Keratinocyte (primary cell): ENCODE measurements at regions not wholly inside any gene's neighbourhood (a gene's known extent, or its start where the extent isn't known, plus 50 kb on each side); places are given as distances from the start of the nearest gene placed in this dataset.

ENCODE experiments used
- DNase-seq: peaks from one replicate; pipeline ENCODE4 v3.0.0-alpha.2; 2011; ENCODE audit warnings: low read depth, missing footprints, low spot score
- FAIRE-seq: peaks from 2 replicates; lab custom pipeline; 2011; peaks lifted over from hg19 to GRCh38; lab: Jason Lieb, UNC
- H2AFZ ChIP-seq: 2 replicates; pipeline ENCODE4 v1.6.0; 2012; ENCODE audit warnings: low read length, control low read depth, inconsistent platforms; ENCODE audit not compliant: control insufficient read depth
- H3K27ac ChIP-seq: 2 replicates; pipeline ENCODE4 v1.5.1; 2011; ENCODE audit warnings: low read length; ENCODE audit not compliant: control insufficient read depth, insufficient read depth
- H3K27me3 ChIP-seq: 3 replicates; pipeline ENCODE4 v1.6.0; 2011; ENCODE audit warnings: low read length; ENCODE audit not compliant: control insufficient read depth, insufficient read depth; ENCODE audit errors: extremely low read depth
- H3K36me3 ChIP-seq, 2 experiments: 2 replicates in 1 of 2; 3 replicates in 1 of 2; pipeline ENCODE4 v1.5.1; 2011; ENCODE audit warnings: low read length in 2 of 2, mild to moderate bottlenecking in 1 of 2; ENCODE audit not compliant: control insufficient read depth in 2 of 2, insufficient read depth in 2 of 2; ENCODE audit errors: extremely low read depth in 1 of 2
- H3K4me1 ChIP-seq: 3 replicates; pipeline ENCODE4 v1.5.1; 2011; ENCODE audit warnings: low read length; ENCODE audit not compliant: control insufficient read depth, insufficient read depth; ENCODE audit errors: extremely low read depth
- H3K4me2 ChIP-seq: 3 replicates; pipeline ENCODE4 v1.6.0; 2011; ENCODE audit warnings: low read depth, low read length; ENCODE audit not compliant: control insufficient read depth, insufficient read depth; ENCODE audit errors: extremely low read depth
- H3K4me3 ChIP-seq, 3 experiments: fragments of 200-600 bp in 1 of 3; sonication (generic) in 1 of 3; 2 replicates in 2 of 3; 3 replicates in 1 of 3; pipeline ENCODE4 v1.5.1; 2011 to 2016; ENCODE audit warnings: low read length in 3 of 3, mild to moderate bottlenecking in 3 of 3, control low read depth in 2 of 3, inconsistent platforms in 1 of 3, low read depth in 1 of 3, mixed read lengths in 1 of 3, mixed run types in 1 of 3, moderate library complexity in 1 of 3; ENCODE audit not compliant: control insufficient read depth in 2 of 3, insufficient read depth in 2 of 3; ENCODE audit errors: extremely low read depth in 1 of 3
- H3K79me2 ChIP-seq: 2 replicates; pipeline ENCODE4 v1.6.0; 2012; ENCODE audit warnings: low read length; ENCODE audit not compliant: control insufficient read depth, insufficient read depth
- H3K9ac ChIP-seq: 3 replicates; pipeline ENCODE4 v1.6.0; 2011; ENCODE audit warnings: low read length; ENCODE audit not compliant: control insufficient read depth, insufficient read depth; ENCODE audit errors: extremely low read depth
- H3K9me1 ChIP-seq: 3 replicates; pipeline ENCODE4 v1.6.0; 2011; ENCODE audit warnings: low read length; ENCODE audit not compliant: control insufficient read depth, insufficient read depth; ENCODE audit errors: extremely low read depth
- H3K9me3 ChIP-seq: 2 replicates; pipeline ENCODE4 v1.5.1; 2012; ENCODE audit warnings: low read depth, low read length; ENCODE audit not compliant: control insufficient read depth
- H4K20me1 ChIP-seq: 3 replicates; pipeline ENCODE4 v1.6.0; 2011; ENCODE audit warnings: low read length; ENCODE audit not compliant: control insufficient read depth, insufficient read depth; ENCODE audit errors: extremely low read depth
- EZH2 ChIP-seq: IDR thresholded peaks from one replicate; pipeline ENCODE4 v1.6.1; 2012; ENCODE audit warnings: inconsistent platforms, mild to moderate bottlenecking, low read length, moderate library complexity
- dilution Hi-C: fragments of 300-500 bp; cut with MboI; formaldehyde crosslinking; loops from one replicate; pipeline ENCODE4 v1.7.0; 2020; ENCODE audit warnings: low sequenced_read_pairs; ENCODE audit not compliant: extremely low pct_ligation_motif_present
- TF ChIP-seq, protein P1 (sequence below), 3 experiments: IDR thresholded peaks in 1 of 3; conservative IDR thresholded peaks in 1 of 3; optimal IDR thresholded peaks in 1 of 3; 2 replicates in 2 of 3; 3 replicates in 1 of 3; pipeline versions ENCODE3 to v1.5.1; 2011; ENCODE audit warnings: low read length in 3 of 3, mild to moderate bottlenecking in 3 of 3, moderate library complexity in 2 of 3, control low read depth in 1 of 3, inconsistent platforms in 1 of 3; ENCODE audit not compliant: insufficient read depth in 2 of 3; ENCODE audit errors: extremely low read depth in 1 of 3

DNA sequence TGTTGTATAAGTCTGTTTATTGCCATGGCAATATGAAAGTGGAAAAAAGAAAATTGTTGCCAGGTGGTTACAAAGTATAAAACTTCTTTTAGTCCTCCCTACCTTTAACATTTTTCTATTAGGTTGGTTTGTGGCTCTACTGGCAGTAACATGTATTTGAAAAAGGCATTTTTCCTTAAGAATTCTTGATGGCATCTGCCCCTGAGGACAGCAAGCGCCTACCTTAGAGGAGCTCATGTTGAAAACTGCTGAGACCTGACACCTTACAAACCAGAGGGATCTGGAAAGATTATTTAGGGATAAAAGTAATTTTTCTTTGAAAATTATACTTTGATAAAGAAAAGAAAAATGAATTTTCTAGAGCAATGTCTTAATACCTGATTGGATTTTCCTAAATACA is 208.1 kb downstream of the CAVIN4 start:
- Histone ChIP-seq H3K27ac (no peak overlapping the region), H3K36me3 (no peaks in the 10 kb centered on the region), H3K79me2 (no peaks in the 10 kb centered on the region), H4K20me1 (no peaks in the 10 kb centered on the region), H2AFZ (no peak overlapping the region), H3K4me2 (no peak overlapping the region), H3K9me1 (no peaks in the 10 kb centered on the region), H3K27me3 (no peaks in the 10 kb centered on the region), H3K4me3 (no peak overlapping the region), H3K9me3 (no peaks in the 10 kb centered on the region), H3K4me1 (no peaks in the 10 kb centered on the region), H3K9ac (no peak overlapping the region)
- dilution Hi-C loops, result no loop called here
- FAIRE-seq, result no peak
- no peak for DNase-seq
- TF ChIP-seq, protein P1, sequence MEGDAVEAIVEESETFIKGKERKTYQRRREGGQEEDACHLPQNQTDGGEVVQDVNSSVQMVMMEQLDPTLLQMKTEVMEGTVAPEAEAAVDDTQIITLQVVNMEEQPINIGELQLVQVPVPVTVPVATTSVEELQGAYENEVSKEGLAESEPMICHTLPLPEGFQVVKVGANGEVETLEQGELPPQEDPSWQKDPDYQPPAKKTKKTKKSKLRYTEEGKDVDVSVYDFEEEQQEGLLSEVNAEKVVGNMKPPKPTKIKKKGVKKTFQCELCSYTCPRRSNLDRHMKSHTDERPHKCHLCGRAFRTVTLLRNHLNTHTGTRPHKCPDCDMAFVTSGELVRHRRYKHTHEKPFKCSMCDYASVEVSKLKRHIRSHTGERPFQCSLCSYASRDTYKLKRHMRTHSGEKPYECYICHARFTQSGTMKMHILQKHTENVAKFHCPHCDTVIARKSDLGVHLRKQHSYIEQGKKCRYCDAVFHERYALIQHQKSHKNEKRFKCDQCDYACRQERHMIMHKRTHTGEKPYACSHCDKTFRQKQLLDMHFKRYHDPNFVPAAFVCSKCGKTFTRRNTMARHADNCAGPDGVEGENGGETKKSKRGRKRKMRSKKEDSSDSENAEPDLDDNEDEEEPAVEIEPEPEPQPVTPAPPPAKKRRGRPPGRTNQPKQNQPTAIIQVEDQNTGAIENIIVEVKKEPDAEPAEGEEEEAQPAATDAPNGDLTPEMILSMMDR (optimal IDR thresholded peaks at IDR 0.05 in 1 of 3, IDR thresholded peaks at IDR 0.05 in 1 of 3, conservative IDR thresholded peaks at IDR 0.05 in 1 of 3; ENCODE audit: extremely low read depth in 1 of 3, insufficient read depth in 2 of 3, low read length in 3 of 3), result no peak
- TF ChIP-seq EZH2, result no peak

DNA sequence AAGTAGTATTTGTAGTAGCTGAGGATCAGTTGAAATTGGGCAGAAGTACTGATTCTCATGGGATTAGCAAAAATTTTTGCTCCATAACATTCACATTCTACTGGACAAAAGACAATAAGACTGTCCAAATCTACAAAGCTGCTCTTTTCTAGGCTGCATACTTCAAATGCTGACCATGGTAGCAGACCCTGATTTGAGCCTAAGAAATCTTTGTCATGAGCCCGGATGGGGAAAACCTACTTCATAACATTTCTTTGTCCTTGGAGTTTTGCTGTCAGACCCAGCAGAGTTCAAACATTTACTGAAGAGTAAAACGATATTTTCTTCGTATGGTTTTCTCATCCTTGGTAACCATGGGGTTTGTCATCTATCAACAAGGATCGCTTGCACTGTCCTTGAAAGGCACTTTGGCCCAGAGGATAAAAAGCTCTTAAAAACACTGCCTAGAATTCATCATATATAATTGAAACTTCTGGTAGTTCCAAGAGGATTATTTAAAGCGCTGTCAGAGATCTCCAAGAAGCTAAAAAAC is 216.9 kb downstream of the CAVIN4 start:
- no peak for TF ChIP-seq EZH2
- TF ChIP-seq, protein P1 (optimal IDR thresholded peaks at IDR 0.05 in 1 of 3, IDR thresholded peaks at IDR 0.05 in 1 of 3, conservative IDR thresholded peaks at IDR 0.05 in 1 of 3; ENCODE audit: extremely low read depth in 1 of 3, insufficient read depth in 2 of 3, low read length in 3 of 3), result no peak
- Histone ChIP-seq H3K27ac (no peak overlapping the region), H3K79me2 (no peaks in the 10 kb centered on the region), H3K4me1 (no peaks in the 10 kb centered on the region), H3K9me1 (no peaks in the 10 kb centered on the region), H2AFZ (no peak overlapping the region), H3K9me3 (no peaks in the 10 kb centered on the region), H3K36me3 (no peaks in the 10 kb centered on the region), H3K9ac (no peak overlapping the region), H3K27me3 (no peaks in the 10 kb centered on the region), H3K4me2 (no peak overlapping the region), H4K20me1 (no peaks in the 10 kb centered on the region), H3K4me3 (no peak overlapping the region)
- dilution Hi-C loops, result no loop called here
- DNase-seq, result no peak
- FAIRE-seq, result no peak
